ENCODE measurements at regions not wholly inside any gene's neighbourhood (a gene's known extent, or its start where the extent isn't known, plus 50 kb on each side); places are given as distances from the start of the nearest gene placed in this dataset.

DNA sequence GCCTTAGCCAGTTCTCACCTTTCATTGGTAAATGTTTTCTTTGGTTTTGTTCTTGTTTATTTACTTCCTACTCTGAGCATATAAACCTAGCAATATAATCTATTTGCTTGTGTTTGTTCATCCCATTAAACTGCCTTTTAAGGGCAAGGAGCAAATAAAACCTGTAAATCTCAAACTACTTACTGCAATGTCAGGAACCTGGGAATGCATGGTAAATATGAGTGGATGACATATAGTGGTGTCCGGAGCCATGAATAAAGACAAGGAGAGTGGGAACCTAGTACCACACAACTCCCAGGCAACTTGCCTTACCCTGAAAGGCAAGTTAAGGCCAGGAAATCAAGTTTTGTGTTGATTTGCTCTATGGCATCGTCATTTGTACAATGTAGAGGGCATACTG is 1133.7 kb upstream of the NCAM2 start:
- peaks cover 0 to 9% of the 10 kb centered on the region in 2 experiments; a peak in 1 of 4 replicates for H3K9me3 ChIP-seq (ENCODE audit: control insufficient read depth in 1 of 2, insufficient read depth in 1 of 2, low read depth in 1 of 2, low read length in 2 of 2)
- no TSS peak for BruUV-seq (replicated peaks)

More for the DNA sequence above, 1133.7 kb upstream of the NCAM2 start:
- no peaks in the 10 kb centered on the region for H3K36me3 ChIP-seq (ENCODE audit: control insufficient read depth in 1 of 2, insufficient read depth in 2 of 2, low read length in 2 of 2)
- no peaks in the 10 kb centered on the region for H3K79me2 ChIP-seq (ENCODE audit: insufficient read depth, low read length)
- ChIA-PET RAD21 (ENCODE audit: low non-redundant PET in 1 of 2, low total read pairs in 2 of 2, uncharacterized antibody in 2 of 2, unreplicated experiment in 2 of 2) (no interaction called here), CTCF (no interaction called here), POLR2A (no interaction called here)
- no peaks in the 10 kb centered on the region for H3K4me1 ChIP-seq (ENCODE audit: control insufficient read depth in 1 of 2, insufficient read depth in 2 of 2, low read length in 2 of 2)
- H3K27ac ChIP-seq (ENCODE audit: low read depth, low read length), result no peak overlapping the region
- no peaks in the 10 kb centered on the region for H3K27me3 ChIP-seq (ENCODE audit: insufficient read depth, low read length)
- H3K4me3 ChIP-seq (replicated peaks in 1 of 2; ENCODE audit: low read depth in 1 of 2, low read length in 2 of 2), result no peak overlapping the region
- no peak for ATAC-seq
- TF ChIP-seq, protein P1, sequence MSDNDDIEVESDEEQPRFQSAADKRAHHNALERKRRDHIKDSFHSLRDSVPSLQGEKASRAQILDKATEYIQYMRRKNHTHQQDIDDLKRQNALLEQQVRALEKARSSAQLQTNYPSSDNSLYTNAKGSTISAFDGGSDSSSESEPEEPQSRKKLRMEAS (IDR thresholded peaks at IDR 0.05), result no peak
- TF ChIP-seq, protein P2, sequence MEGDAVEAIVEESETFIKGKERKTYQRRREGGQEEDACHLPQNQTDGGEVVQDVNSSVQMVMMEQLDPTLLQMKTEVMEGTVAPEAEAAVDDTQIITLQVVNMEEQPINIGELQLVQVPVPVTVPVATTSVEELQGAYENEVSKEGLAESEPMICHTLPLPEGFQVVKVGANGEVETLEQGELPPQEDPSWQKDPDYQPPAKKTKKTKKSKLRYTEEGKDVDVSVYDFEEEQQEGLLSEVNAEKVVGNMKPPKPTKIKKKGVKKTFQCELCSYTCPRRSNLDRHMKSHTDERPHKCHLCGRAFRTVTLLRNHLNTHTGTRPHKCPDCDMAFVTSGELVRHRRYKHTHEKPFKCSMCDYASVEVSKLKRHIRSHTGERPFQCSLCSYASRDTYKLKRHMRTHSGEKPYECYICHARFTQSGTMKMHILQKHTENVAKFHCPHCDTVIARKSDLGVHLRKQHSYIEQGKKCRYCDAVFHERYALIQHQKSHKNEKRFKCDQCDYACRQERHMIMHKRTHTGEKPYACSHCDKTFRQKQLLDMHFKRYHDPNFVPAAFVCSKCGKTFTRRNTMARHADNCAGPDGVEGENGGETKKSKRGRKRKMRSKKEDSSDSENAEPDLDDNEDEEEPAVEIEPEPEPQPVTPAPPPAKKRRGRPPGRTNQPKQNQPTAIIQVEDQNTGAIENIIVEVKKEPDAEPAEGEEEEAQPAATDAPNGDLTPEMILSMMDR (IDR thresholded peaks at IDR 0.05 in 2 of 3, conservative IDR thresholded peaks at IDR 0.05 in 1 of 3; ENCODE audit: borderline replicate concordance in 1 of 3, insufficient read depth in 1 of 3, low read depth in 2 of 3, low read length in 2 of 3), result no peak
- TF ChIP-seq SP1 (IDR thresholded peaks at IDR 0.05; ENCODE audit: low read depth), result no peak
- TF ChIP-seq YY1 (IDR thresholded peaks at IDR 0.05; ENCODE audit: extremely low read depth, insufficient replicate concordance, low read depth, low read length), result no peak
- TF ChIP-seq, protein P3, sequence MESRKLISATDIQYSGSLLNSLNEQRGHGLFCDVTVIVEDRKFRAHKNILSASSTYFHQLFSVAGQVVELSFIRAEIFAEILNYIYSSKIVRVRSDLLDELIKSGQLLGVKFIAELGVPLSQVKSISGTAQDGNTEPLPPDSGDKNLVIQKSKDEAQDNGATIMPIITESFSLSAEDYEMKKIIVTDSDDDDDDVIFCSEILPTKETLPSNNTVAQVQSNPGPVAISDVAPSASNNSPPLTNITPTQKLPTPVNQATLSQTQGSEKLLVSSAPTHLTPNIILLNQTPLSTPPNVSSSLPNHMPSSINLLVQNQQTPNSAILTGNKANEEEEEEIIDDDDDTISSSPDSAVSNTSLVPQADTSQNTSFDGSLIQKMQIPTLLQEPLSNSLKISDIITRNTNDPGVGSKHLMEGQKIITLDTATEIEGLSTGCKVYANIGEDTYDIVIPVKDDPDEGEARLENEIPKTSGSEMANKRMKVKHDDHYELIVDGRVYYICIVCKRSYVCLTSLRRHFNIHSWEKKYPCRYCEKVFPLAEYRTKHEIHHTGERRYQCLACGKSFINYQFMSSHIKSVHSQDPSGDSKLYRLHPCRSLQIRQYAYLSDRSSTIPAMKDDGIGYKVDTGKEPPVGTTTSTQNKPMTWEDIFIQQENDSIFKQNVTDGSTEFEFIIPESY (IDR thresholded peaks at IDR 0.05; ENCODE audit: extremely low read depth, insufficient replicate concordance, low read length), result no peak
- H2AFZ ChIP-seq (ENCODE audit: low read depth, low read length, poor library complexity, severe bottlenecking), result no peak overlapping the region
- no peak overlapping the region for H3K4me2 ChIP-seq (ENCODE audit: low read length)
- H3K9ac ChIP-seq (ENCODE audit: low read length), result no peak overlapping the region
- no peak for DNase-seq (ENCODE audit: low read depth, low spot score)
- H4K20me1 ChIP-seq (ENCODE audit: insufficient read depth), result no peaks in the 10 kb centered on the region
- intact Hi-C loops (cut with micrococcal nuclease), result no loop called here
- H3K9me2 ChIP-seq (ENCODE audit: insufficient read depth), result no peaks in the 10 kb centered on the region

All from HCT116 (cell line).